ENCODE measurements at regions not wholly inside any gene's neighbourhood (a gene's known extent, or its start where the extent isn't known, plus 50 kb on each side); places are given as distances from the start of the nearest gene placed in this dataset.

DNA sequence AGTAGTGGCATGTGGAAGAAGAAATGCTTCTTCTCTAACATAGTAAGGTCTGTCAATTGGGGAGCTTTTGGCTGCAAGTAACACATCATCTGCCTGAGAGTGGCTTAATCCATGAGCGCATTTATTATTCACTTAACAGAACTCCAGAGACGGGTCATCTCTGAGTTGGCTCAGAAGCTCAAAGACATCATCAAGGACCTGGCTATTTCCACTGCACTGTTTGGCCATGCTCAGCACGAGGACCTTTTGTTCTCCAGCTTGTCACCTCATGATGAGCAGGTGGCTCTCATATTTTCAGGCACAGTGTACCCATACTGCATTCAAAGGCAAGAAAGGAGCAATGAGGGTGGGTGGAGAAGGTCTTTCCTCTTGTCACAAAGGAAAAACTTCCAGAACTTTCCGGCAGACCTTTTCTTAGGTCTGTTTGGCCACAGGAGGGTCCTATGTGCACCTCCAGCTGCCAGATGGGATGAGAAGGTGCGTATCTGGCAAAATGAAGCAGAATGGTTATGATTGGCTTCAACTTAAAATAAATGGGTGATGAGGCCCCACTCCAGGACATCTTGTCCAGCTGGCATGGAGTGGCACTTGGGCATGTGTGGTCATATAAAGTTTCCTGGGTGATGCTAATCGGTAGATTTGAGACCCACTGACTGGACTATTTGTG lies 55.6 kb upstream of the SHH start:
- ATAC-seq (no peak), DNase-seq (no peak)
- Histone ChIP-seq H3K9me3 (ENCODE audit: control insufficient read depth, insufficient read depth, low read length) (no peaks in the 10 kb centered on the region), H3K27ac (ENCODE audit: low read length) (no peak overlapping the region), H3K4me1 (ENCODE audit: control insufficient read depth, insufficient read depth, low read length) (no peaks in the 10 kb centered on the region), H3K27me3 (ENCODE audit: control insufficient read depth, insufficient read depth, low read length) (no peaks in the 10 kb centered on the region), H3K36me3 (ENCODE audit: control insufficient read depth, insufficient read depth, low read length) (no peaks in the 10 kb centered on the region), H3K4me3 (ENCODE audit: low read length) (no peak overlapping the region)
- TF ChIP-seq, protein P1, sequence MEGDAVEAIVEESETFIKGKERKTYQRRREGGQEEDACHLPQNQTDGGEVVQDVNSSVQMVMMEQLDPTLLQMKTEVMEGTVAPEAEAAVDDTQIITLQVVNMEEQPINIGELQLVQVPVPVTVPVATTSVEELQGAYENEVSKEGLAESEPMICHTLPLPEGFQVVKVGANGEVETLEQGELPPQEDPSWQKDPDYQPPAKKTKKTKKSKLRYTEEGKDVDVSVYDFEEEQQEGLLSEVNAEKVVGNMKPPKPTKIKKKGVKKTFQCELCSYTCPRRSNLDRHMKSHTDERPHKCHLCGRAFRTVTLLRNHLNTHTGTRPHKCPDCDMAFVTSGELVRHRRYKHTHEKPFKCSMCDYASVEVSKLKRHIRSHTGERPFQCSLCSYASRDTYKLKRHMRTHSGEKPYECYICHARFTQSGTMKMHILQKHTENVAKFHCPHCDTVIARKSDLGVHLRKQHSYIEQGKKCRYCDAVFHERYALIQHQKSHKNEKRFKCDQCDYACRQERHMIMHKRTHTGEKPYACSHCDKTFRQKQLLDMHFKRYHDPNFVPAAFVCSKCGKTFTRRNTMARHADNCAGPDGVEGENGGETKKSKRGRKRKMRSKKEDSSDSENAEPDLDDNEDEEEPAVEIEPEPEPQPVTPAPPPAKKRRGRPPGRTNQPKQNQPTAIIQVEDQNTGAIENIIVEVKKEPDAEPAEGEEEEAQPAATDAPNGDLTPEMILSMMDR (IDR thresholded peaks at IDR 0.05): no peak
- H3K4me1 Mint-ChIP-seq: no peaks in the 10 kb centered on the region
- H3K4me3 Mint-ChIP-seq: no peak overlapping the region
- no peaks in the 10 kb centered on the region for H3K9me3 Mint-ChIP-seq
- H3K27me3 Mint-ChIP-seq (ENCODE audit: low read depth in 2 of 2): peaks cover 13 to 38% of the 10 kb centered on the region in 2 donors
- intact Hi-C loops (cut with micrococcal nuclease): no loop called here
- no peaks in the 10 kb centered on the region for H3K36me3 Mint-ChIP-seq
- H3K27ac Mint-ChIP-seq: no peak overlapping the region
- WGBS (ENCODE audit: insufficient coverage): 77% methylated on average over 6 of the region's 6 CpGs

DNA sequence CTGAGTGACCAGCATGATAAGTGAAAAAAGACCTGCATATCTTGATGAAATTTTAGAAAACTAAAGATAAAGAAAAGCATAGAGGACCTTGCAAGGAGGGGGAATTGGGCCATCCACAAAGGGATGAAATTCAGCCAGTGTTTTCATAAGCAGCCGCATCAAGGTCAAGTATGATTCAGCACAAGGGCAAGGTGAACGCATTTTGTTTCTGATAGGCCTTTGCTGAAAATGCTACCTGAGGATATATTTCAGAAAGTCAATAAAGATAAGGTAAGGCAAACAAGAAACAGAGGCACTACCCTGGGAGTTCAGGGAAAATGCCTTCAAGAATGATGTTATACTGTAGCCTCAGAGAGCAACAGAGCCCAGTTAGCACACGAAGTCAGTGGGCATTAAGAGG lies 55.0 kb upstream of the SHH start:
- no peak for ATAC-seq
- Mint-ChIP-seq H3K36me3 (no peaks in the 10 kb centered on the region), H3K27ac (no peak overlapping the region), H3K4me1 (no peaks in the 10 kb centered on the region), H3K9me3 (no peaks in the 10 kb centered on the region), H3K4me3 (no peak overlapping the region), H3K27me3 (ENCODE audit: low read depth in 2 of 2) (peaks cover 13 to 38% of the 10 kb centered on the region in 2 donors)
- no peak for DNase-seq
- intact Hi-C loops (cut with micrococcal nuclease): no loop called here
- WGBS (ENCODE audit: insufficient coverage): 83% methylated on average over 3 of the region's 3 CpGs
- Histone ChIP-seq H3K4me3 (ENCODE audit: low read length) (no peak overlapping the region), H3K27ac (ENCODE audit: low read length) (no peak overlapping the region), H3K4me1 (ENCODE audit: control insufficient read depth, insufficient read depth, low read length) (no peaks in the 10 kb centered on the region), H3K9me3 (ENCODE audit: control insufficient read depth, insufficient read depth, low read length) (no peaks in the 10 kb centered on the region), H3K36me3 (ENCODE audit: control insufficient read depth, insufficient read depth, low read length) (no peaks in the 10 kb centered on the region), H3K27me3 (ENCODE audit: control insufficient read depth, insufficient read depth, low read length) (no peaks in the 10 kb centered on the region)
- TF ChIP-seq, protein P1 (IDR thresholded peaks at IDR 0.05): no peak

DNA sequence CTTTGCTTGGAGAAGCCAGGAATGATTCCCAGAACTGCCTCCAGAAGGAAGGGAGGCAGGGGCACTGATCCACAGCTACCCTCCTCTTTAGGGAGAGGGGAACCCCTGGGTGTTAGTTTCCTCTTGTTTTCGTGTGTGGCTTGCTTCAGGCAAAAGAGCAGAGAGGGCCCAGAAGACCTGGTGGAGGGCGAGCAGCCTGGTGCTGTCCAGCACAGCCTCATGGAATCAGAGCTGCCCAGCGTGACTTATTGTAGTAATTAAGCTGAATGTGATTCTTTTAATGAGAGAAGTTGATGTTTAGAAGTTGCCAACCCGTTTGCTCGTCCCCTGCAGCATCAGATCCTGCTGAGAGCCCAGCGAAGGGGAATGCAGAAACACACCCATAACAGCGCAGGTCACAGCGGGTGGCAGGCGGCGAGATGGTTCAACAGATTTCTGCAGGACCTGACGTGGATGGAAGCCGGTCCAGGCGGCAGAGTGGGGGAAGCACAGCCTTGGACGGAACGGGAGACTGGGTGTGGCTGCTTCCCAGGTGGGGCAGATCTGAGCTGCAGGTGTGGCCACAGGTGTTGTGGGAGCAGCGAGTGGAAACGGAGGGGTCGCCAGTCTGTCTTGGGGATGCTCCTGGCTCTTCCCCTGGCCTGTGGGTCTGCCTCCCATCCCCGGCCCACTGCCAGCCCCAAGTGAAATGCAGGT lies 53.7 kb upstream of the SHH start:
- Mint-ChIP-seq H3K27ac (no peak overlapping the region), H3K27me3 (ENCODE audit: low read depth in 2 of 2) (peaks cover 13 to 37% of the 10 kb centered on the region in 2 donors), H3K36me3 (no peaks in the 10 kb centered on the region), H3K4me3 (no peak overlapping the region), H3K4me1 (no peaks in the 10 kb centered on the region), H3K9me3 (no peaks in the 10 kb centered on the region)
- no peak for DNase-seq
- TF ChIP-seq, protein P1 (IDR thresholded peaks at IDR 0.05): no peak
- no peaks in the 10 kb centered on the region for H3K4me1 ChIP-seq (ENCODE audit: control insufficient read depth, insufficient read depth, low read length)
- intact Hi-C loops (cut with micrococcal nuclease): no loop called here
- H3K27me3 ChIP-seq (ENCODE audit: control insufficient read depth, insufficient read depth, low read length): no peaks in the 10 kb centered on the region
- no peaks in the 10 kb centered on the region for H3K36me3 ChIP-seq (ENCODE audit: control insufficient read depth, insufficient read depth, low read length)
- WGBS (ENCODE audit: insufficient coverage): 69% methylated on average over 19 of the region's 19 CpGs
- no peak for ATAC-seq
- no peak overlapping the region for H3K27ac ChIP-seq (ENCODE audit: low read length)
- no peak overlapping the region for H3K4me3 ChIP-seq (ENCODE audit: low read length)
- no peaks in the 10 kb centered on the region for H3K9me3 ChIP-seq (ENCODE audit: control insufficient read depth, insufficient read depth, low read length)

Measured in natural killer cell (primary cell).